ENCODE measurements at regions not wholly inside any gene's neighbourhood (a gene's known extent, or its start where the extent isn't known, plus 50 kb on each side); places are given as distances from the start of the nearest gene placed in this dataset.
"Not testable (repeated sequence)": the region's sequence is repeated elsewhere in the genome, so short reads cannot be mapped to it uniquely, and the experiment has no call there.

- H3K9ac ChIP-seq; H3K27ac ChIP-seq (ENCODE audit: low read depth in 2 of 2, low read length in 1 of 2); H3F3A ChIP-seq (replicated peaks; ENCODE audit: insufficient read depth); H3K4me3 ChIP-seq (ENCODE audit: low read depth in 2 of 2, low read length in 1 of 2); H3K36me3 ChIP-seq (replicated peaks in 1 of 2; ENCODE audit: control insufficient read depth in 1 of 2, insufficient read depth in 2 of 2, low read length in 1 of 2); H3K9me2 ChIP-seq; H3K27me3 ChIP-seq (ENCODE audit: insufficient read depth); H3K4me2 ChIP-seq; H3K79me2 ChIP-seq (ENCODE audit: insufficient read depth); H4K20me1 ChIP-seq (ENCODE audit: insufficient read depth); DNase-seq; H3K9me3 ChIP-seq; H2AFZ ChIP-seq (ENCODE audit: low read depth); CTCF ChIA-PET; POLR2A ChIA-PET; H3K4me1 ChIP-seq (ENCODE audit: control insufficient read depth in 1 of 2, insufficient read depth in 2 of 2, low read depth in 1 of 2, low read length in 1 of 2): not testable (repeated sequence)
- 24% methylated on average over 1 of the region's 1 CpG for WGBS (ENCODE audit: low lambda C conversion rate)
Measured at GRCh38 chr15:84388201-84388600, 152.6 kb downstream of the GOLGA6L4 start.

- H3K27me3 ChIP-seq (ENCODE audit: insufficient read depth); H3K36me3 ChIP-seq (replicated peaks in 1 of 2; ENCODE audit: control insufficient read depth in 1 of 2, insufficient read depth in 2 of 2, low read length in 1 of 2); H3K9me2 ChIP-seq; H3K9me3 ChIP-seq; H4K20me1 ChIP-seq (ENCODE audit: insufficient read depth); H3K4me3 ChIP-seq (ENCODE audit: low read depth in 2 of 2, low read length in 1 of 2); CTCF ChIA-PET; H3F3A ChIP-seq (replicated peaks; ENCODE audit: insufficient read depth); H3K79me2 ChIP-seq (ENCODE audit: insufficient read depth); H2AFZ ChIP-seq (ENCODE audit: low read depth); H3K4me1 ChIP-seq (ENCODE audit: control insufficient read depth in 1 of 2, insufficient read depth in 2 of 2, low read depth in 1 of 2, low read length in 1 of 2); DNase-seq; H3K9ac ChIP-seq; H3K27ac ChIP-seq (ENCODE audit: low read depth in 2 of 2, low read length in 1 of 2); POLR2A ChIA-PET; H3K4me2 ChIP-seq: not testable (repeated sequence)
- WGBS (ENCODE audit: low lambda C conversion rate), result 32% methylated on average over 1 of the region's 2 CpGs
Measured at GRCh38 chr15:84388638-84389037, 153.1 kb downstream of the GOLGA6L4 start.

DNA sequence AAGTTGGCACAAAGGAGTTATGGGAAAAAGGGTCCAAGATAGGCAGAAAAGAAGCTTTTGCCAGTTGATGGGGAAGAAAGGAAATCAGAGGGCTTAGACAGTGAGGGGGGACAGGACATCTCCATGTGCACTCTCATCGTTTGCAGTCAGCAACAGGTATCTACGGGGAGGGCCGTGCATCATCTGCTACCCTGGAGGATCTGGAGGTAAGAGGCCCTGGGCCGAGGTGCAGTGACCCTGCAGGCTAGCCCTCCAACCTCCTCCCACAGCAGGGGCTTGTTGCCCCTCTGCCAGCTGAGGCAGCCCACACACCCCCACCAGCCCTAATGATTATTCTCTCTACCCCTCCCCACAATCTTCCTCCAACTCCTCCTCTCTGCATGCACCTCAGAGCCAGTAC lies 154.8 kb downstream of the GOLGA6L4 start:
- H4K20me1 ChIP-seq (ENCODE audit: insufficient read depth); H3K9ac ChIP-seq; DNase-seq; H3K79me2 ChIP-seq (ENCODE audit: insufficient read depth); H3K4me1 ChIP-seq (ENCODE audit: control insufficient read depth in 1 of 2, insufficient read depth in 2 of 2, low read depth in 1 of 2, low read length in 1 of 2); POLR2A ChIA-PET; H3F3A ChIP-seq (replicated peaks; ENCODE audit: insufficient read depth); H3K4me2 ChIP-seq; H3K9me2 ChIP-seq; H2AFZ ChIP-seq (ENCODE audit: low read depth); H3K36me3 ChIP-seq (replicated peaks in 1 of 2; ENCODE audit: control insufficient read depth in 1 of 2, insufficient read depth in 2 of 2, low read length in 1 of 2); H3K9me3 ChIP-seq; H3K4me3 ChIP-seq (ENCODE audit: low read depth in 2 of 2, low read length in 1 of 2); H3K27ac ChIP-seq (ENCODE audit: low read depth in 2 of 2, low read length in 1 of 2); H3K27me3 ChIP-seq (ENCODE audit: insufficient read depth): not testable (repeated sequence)
- WGBS (ENCODE audit: low lambda C conversion rate), result 0% methylated on average over 3 of the region's 4 CpGs
- CTCF ChIA-PET, result interaction anchor here (0.6 kb wide), 1 partner anchor 247 kb away, joined by 3 read pairs; no protein-coding TSS in a partner anchor

DNA sequence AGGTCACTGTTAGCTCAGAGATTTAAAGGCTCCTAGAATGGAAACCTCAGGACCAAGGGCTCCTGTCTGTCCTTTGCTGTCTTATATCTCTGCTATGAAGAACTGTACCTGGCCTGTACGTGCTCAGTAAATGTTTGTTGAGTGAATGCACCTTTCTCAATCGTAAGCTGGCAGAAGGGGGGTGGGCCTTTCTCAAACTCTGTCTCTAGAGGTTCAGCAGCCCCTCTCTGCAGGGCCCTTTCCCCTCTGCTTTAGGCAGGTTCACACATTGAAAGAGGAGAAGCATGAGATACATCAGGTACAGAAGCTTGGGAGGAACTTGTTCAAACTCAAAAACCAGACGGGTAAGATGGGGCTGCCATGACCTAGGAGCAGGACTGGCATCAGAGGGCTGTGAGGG lies 155.6 kb downstream of the GOLGA6L4 start:
- WGBS (ENCODE audit: low lambda C conversion rate), result 3% methylated on average over 3 of the region's 3 CpGs
- Histone ChIP-seq H3K4me2 (no peak overlapping the region), H4K20me1 (ENCODE audit: insufficient read depth) (no peaks in the 10 kb centered on the region), H3K27me3 (ENCODE audit: insufficient read depth) (peaks cover 8% of the 10 kb centered on the region; the same call in 1 of the 2 replicates), H3K4me1 (ENCODE audit: control insufficient read depth in 1 of 2, insufficient read depth in 2 of 2, low read depth in 1 of 2, low read length in 1 of 2) (no peaks in the 10 kb centered on the region; a peak in 1 of 4 replicates), H3K27ac (ENCODE audit: low read depth in 2 of 2, low read length in 1 of 2) (no peak overlapping the region), H2AFZ (ENCODE audit: low read depth) (no peak overlapping the region), H3K79me2 (ENCODE audit: insufficient read depth) (no peaks in the 10 kb centered on the region), H3K36me3 (replicated peaks in 1 of 2; ENCODE audit: control insufficient read depth in 1 of 2, insufficient read depth in 2 of 2, low read length in 1 of 2) (no peaks in the 10 kb centered on the region), H3K9me3 (no peaks in the 10 kb centered on the region), H3F3A (replicated peaks; ENCODE audit: insufficient read depth) (no peaks in the 10 kb centered on the region), H3K4me3 (ENCODE audit: low read depth in 2 of 2, low read length in 1 of 2) (no peak overlapping the region), H3K9ac (no peak overlapping the region), H3K9me2 (no peaks in the 10 kb centered on the region)
- CTCF ChIA-PET, result no interaction called here
- POLR2A ChIA-PET, result no interaction called here
- DNase-seq, result no peak
- TF ChIP-seq CHD2 (IDR thresholded peaks at IDR 0.05; ENCODE audit: low read length, partially characterized antibody) (no peak), ELF1 (IDR thresholded peaks at IDR 0.05) (no peak), FOXM1 (IDR thresholded peaks at IDR 0.05; ENCODE audit: low read depth) (no peak), TEAD4 (IDR thresholded peaks at IDR 0.05; ENCODE audit: borderline replicate concordance, insufficient read depth) (no peak), RCOR1 (IDR thresholded peaks at IDR 0.05; ENCODE audit: low read length) (no peak), TAF1 (IDR thresholded peaks at IDR 0.05; ENCODE audit: borderline replicate concordance, low read depth, low read length) (no peak), RFX5 (IDR thresholded peaks at IDR 0.05; ENCODE audit: low read length) (no peak), FOSL2 (IDR thresholded peaks at IDR 0.05; ENCODE audit: borderline replicate concordance, low read depth) (no peak), ZBTB33 (IDR thresholded peaks at IDR 0.05; ENCODE audit: borderline replicate concordance, low read depth) (no peak), GATA2 (CRISPR knock-in tag; IDR thresholded peaks at IDR 0.05) (no peak), TCF12 (IDR thresholded peaks at IDR 0.05) (no peak), SIN3A (IDR thresholded peaks at IDR 0.05; ENCODE audit: borderline replicate concordance, low read depth, low read length) (no peak)
- TF ChIP-seq, protein P1, sequence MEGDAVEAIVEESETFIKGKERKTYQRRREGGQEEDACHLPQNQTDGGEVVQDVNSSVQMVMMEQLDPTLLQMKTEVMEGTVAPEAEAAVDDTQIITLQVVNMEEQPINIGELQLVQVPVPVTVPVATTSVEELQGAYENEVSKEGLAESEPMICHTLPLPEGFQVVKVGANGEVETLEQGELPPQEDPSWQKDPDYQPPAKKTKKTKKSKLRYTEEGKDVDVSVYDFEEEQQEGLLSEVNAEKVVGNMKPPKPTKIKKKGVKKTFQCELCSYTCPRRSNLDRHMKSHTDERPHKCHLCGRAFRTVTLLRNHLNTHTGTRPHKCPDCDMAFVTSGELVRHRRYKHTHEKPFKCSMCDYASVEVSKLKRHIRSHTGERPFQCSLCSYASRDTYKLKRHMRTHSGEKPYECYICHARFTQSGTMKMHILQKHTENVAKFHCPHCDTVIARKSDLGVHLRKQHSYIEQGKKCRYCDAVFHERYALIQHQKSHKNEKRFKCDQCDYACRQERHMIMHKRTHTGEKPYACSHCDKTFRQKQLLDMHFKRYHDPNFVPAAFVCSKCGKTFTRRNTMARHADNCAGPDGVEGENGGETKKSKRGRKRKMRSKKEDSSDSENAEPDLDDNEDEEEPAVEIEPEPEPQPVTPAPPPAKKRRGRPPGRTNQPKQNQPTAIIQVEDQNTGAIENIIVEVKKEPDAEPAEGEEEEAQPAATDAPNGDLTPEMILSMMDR (IDR thresholded peaks at IDR 0.05), result no peak
- TF ChIP-seq, protein P2, sequence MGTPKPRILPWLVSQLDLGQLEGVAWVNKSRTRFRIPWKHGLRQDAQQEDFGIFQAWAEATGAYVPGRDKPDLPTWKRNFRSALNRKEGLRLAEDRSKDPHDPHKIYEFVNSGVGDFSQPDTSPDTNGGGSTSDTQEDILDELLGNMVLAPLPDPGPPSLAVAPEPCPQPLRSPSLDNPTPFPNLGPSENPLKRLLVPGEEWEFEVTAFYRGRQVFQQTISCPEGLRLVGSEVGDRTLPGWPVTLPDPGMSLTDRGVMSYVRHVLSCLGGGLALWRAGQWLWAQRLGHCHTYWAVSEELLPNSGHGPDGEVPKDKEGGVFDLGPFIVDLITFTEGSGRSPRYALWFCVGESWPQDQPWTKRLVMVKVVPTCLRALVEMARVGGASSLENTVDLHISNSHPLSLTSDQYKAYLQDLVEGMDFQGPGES (IDR thresholded peaks at IDR 0.05; ENCODE audit: low read depth, low read length), result no peak
